ENCODE measurements at regions not wholly inside any gene's neighbourhood (a gene's known extent, or its start where the extent isn't known, plus 50 kb on each side); places are given as distances from the start of the nearest gene placed in this dataset.

DNA sequence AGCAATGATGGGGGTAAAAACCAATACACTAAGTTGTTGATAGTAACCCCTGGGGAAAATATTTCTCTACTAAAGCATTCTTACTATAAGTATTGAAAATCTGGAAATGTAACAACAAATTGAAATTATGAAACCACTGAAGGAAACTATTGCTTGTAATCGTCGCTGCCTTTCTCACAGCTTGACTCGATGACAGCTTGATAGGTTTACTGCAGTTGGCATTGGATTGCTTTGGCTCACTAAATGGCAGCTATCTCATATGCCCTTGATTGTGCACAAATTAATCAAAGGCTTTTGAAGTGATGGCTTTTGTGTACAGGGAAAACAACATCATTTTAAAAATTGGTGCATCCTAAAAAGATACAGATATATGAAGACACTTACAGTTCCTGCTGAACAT lies 419.6 kb upstream of the TENM3 start:
- TF ChIP-seq EZH2 (IDR thresholded peaks at IDR 0.05; ENCODE audit: insufficient read depth, low read length), result no peak
- TF ChIP-seq, protein P1, sequence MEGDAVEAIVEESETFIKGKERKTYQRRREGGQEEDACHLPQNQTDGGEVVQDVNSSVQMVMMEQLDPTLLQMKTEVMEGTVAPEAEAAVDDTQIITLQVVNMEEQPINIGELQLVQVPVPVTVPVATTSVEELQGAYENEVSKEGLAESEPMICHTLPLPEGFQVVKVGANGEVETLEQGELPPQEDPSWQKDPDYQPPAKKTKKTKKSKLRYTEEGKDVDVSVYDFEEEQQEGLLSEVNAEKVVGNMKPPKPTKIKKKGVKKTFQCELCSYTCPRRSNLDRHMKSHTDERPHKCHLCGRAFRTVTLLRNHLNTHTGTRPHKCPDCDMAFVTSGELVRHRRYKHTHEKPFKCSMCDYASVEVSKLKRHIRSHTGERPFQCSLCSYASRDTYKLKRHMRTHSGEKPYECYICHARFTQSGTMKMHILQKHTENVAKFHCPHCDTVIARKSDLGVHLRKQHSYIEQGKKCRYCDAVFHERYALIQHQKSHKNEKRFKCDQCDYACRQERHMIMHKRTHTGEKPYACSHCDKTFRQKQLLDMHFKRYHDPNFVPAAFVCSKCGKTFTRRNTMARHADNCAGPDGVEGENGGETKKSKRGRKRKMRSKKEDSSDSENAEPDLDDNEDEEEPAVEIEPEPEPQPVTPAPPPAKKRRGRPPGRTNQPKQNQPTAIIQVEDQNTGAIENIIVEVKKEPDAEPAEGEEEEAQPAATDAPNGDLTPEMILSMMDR (IDR thresholded peaks at IDR 0.05; ENCODE audit: insufficient read depth, low read depth, low read length), result no peak
